Testis (tissue), 2 donors: ENCODE measurements at regions not wholly inside any gene's neighbourhood (a gene's known extent, or its start where the extent isn't known, plus 50 kb on each side); places are given as distances from the start of the nearest gene placed in this dataset.

Experiments
- DNase-seq: peaks from one replicate; pipeline ENCODE4 v3.0.0-alpha.2; 2019
- H3K27ac ChIP-seq, 2 donors: fragments of 200-600 bp; sonication (generic); one replicate each; pipeline ENCODE4 v1.5.1; 2019
- H3K27me3 ChIP-seq: fragments of 200-600 bp; sonication (generic); one replicate; pipeline ENCODE4 v1.5.1; 2019
- H3K36me3 ChIP-seq: fragments of 200-600 bp; sonication (generic); one replicate; pipeline ENCODE4 v1.5.1; 2017; ENCODE audit warnings: low read depth; ENCODE audit errors: missing control alignments
- H3K4me1 ChIP-seq: fragments of 200-600 bp; sonication (generic); one replicate; pipeline ENCODE4 v1.5.1; 2019
- H3K4me3 ChIP-seq, 2 donors: fragments of 200-600 bp; sonication (generic); one replicate each; pipeline ENCODE4 v1.5.1; 2017 to 2019
- H3K9me3 ChIP-seq: fragments of 200-600 bp; sonication (generic); one replicate; pipeline ENCODE4 v1.5.1; 2017
- POLR2A ChIP-seq: fragments of 450-650 bp; IDR thresholded peaks from one replicate; pipeline ENCODE4 v1.6.1; 2017; ENCODE audit warnings: antibody characterized with exemption, mild to moderate bottlenecking, moderate library complexity
- WGBS, 2 donors: methylation state at CpG; one replicate each; pipeline ENCODE4 v1.1.5; 2018; 5-methylcytosine and 5-hydroxymethylcytosine counted together
- intact Hi-C: fragments of 100-400 bp; cut with DNase I; formaldehyde crosslinking; loops from one replicate; pipeline ENCODE4 v1.15.1; 2023; ENCODE audit warnings: low total_unique reads
- TF ChIP-seq, protein P1 (sequence below), 3 experiments: fragments of 450-650 bp in 2 of 3; fragments of 200-600 bp in 1 of 3; sonication (generic) in 1 of 3; IDR thresholded peaks; one replicate each; pipeline ENCODE4 v1.5.1; 2016 to 2019; ENCODE audit warnings: antibody characterized with exemption in 3 of 3, mild to moderate bottlenecking in 2 of 3, moderate library complexity in 1 of 3

DNA sequence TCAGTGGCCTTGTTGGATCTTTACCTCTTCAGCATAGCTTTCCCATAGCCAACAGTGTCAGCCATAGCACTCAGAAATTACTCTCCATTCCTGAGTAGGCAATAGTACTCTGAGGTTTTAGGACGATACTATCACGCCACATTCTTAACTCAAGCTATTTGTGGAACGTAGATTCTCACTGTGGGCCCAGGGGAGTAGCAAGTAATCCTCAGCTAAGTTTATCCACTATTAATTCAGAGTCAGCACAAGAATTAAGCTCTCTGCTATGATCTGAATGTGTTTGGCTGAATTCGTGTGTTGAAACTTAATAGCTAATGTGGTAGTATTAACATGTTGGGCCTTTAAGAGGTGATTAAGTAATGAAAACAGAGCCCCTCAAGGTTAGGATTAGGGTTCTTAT lies 858.8 kb upstream of the NUDT12 start:
- Histone ChIP-seq H3K27me3 (no peaks in the 10 kb centered on the region), H3K4me1 (no peaks in the 10 kb centered on the region), H3K27ac (no peak overlapping the region), H3K36me3 (no peaks in the 10 kb centered on the region), H3K9me3 (no peaks in the 10 kb centered on the region), H3K4me3 (no peak overlapping the region)
- intact Hi-C loops: no loop called here
- TF ChIP-seq, protein P1, sequence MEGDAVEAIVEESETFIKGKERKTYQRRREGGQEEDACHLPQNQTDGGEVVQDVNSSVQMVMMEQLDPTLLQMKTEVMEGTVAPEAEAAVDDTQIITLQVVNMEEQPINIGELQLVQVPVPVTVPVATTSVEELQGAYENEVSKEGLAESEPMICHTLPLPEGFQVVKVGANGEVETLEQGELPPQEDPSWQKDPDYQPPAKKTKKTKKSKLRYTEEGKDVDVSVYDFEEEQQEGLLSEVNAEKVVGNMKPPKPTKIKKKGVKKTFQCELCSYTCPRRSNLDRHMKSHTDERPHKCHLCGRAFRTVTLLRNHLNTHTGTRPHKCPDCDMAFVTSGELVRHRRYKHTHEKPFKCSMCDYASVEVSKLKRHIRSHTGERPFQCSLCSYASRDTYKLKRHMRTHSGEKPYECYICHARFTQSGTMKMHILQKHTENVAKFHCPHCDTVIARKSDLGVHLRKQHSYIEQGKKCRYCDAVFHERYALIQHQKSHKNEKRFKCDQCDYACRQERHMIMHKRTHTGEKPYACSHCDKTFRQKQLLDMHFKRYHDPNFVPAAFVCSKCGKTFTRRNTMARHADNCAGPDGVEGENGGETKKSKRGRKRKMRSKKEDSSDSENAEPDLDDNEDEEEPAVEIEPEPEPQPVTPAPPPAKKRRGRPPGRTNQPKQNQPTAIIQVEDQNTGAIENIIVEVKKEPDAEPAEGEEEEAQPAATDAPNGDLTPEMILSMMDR (IDR thresholded peaks at IDR 0.05): no peak
- TF ChIP-seq POLR2A: no peak
- DNase-seq: no peak
- 78 to 88% methylated on average over 4 of the region's 4 CpGs for WGBS, 2 donors

DNA sequence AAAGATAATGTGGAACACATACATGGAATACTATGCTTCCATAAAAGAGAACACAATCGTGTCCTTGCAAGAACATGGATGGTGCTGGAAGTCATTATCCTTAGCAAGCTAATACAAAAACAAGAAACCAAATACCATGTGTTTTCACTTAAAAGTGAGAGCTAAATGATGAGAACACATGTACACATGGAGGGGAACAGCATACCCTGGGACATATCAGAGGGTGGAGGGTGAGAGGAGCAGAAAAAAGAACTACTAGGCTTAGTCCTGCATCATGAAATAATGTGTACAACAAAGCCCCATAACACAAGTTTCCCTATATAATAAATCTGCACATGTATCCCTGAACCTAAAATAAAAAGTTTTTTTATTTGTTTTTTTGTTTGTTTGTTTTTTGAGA lies 855.5 kb upstream of the NUDT12 start:
- no peak overlapping the region for H3K4me3 ChIP-seq
- no peaks in the 10 kb centered on the region for H3K36me3 ChIP-seq
- H3K4me1 ChIP-seq: no peaks in the 10 kb centered on the region
- 88 to 89% methylated on average over 1 of the region's 1 CpG for WGBS, 2 donors
- no peaks in the 10 kb centered on the region for H3K27me3 ChIP-seq
- DNase-seq: no peak
- no peaks in the 10 kb centered on the region for H3K9me3 ChIP-seq
- intact Hi-C loops: no loop called here
- TF ChIP-seq, protein P1 (IDR thresholded peaks at IDR 0.05): no peak
- TF ChIP-seq POLR2A: no peak
- H3K27ac ChIP-seq: no peak overlapping the region

DNA sequence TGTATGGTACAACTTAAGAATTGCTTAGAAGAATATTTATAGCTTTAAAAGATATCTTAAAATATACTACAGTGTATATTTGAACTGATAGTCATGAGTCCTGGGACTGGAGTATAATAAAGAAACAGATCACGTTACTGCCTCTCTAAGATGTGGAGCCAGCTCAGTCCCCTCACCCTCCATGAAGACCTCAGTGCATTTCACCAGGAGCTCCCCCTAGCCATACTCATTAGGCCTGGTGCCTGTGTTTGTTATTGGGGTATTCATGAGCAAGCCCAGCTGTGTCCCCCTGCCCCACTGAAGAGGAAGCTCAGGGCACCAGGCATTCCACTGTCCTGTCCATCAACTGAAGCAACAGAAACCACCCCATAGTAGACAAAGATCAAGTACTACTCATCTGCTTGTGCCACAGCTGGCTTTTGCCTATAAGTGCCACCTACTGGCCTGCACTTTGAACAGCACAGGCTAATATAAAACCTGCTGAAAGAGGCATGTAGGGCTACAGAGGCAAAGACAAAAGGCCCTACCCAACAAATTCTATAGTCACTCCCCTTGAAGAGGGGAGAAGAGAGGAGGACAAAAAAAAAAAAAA lies 850.2 kb upstream of the NUDT12 start:
- Histone ChIP-seq H3K4me3 (no peak overlapping the region), H3K9me3 (no peaks in the 10 kb centered on the region), H3K27ac (no peak overlapping the region), H3K36me3 (no peaks in the 10 kb centered on the region), H3K4me1 (no peaks in the 10 kb centered on the region), H3K27me3 (no peaks in the 10 kb centered on the region)
- 71 to 93% methylated on average over 1 of the region's 1 CpG for WGBS, 2 donors
- DNase-seq: no peak
- TF ChIP-seq POLR2A: no peak
- TF ChIP-seq, protein P1 (IDR thresholded peaks at IDR 0.05): no peak
- intact Hi-C loops: no loop called here

DNA sequence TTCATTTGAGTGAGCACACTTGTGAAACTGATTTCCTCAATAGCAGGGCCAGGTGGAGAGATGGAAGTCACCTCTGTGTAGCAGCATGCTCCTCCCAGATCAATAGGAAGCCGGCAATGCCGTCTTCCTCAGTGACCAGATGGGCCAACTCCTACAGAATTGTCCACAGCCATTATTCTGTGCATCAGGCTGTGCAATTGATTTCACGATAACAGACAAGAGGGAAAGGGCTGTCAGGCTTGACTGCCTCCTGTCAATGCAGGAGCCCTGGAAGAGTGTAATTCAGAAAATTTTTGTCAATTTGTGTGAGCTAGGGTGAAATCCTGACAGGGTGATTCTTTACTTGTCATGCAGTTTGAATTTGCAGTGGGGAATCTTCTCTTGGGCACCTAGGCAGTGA lies 838.4 kb upstream of the NUDT12 start:
- no peaks in the 10 kb centered on the region for H3K9me3 ChIP-seq
- H3K36me3 ChIP-seq: no peaks in the 10 kb centered on the region
- no peaks in the 10 kb centered on the region for H3K27me3 ChIP-seq
- intact Hi-C loops: no loop called here
- H3K4me3 ChIP-seq: no peak overlapping the region
- no peak for DNase-seq
- H3K27ac ChIP-seq: no peak overlapping the region
- H3K4me1 ChIP-seq: no peaks in the 10 kb centered on the region
- WGBS, 2 donors: 87 to 88% methylated on average over 3 of the region's 3 CpGs
- TF ChIP-seq POLR2A: no peak
- TF ChIP-seq, protein P1 (IDR thresholded peaks at IDR 0.05): no peak

DNA sequence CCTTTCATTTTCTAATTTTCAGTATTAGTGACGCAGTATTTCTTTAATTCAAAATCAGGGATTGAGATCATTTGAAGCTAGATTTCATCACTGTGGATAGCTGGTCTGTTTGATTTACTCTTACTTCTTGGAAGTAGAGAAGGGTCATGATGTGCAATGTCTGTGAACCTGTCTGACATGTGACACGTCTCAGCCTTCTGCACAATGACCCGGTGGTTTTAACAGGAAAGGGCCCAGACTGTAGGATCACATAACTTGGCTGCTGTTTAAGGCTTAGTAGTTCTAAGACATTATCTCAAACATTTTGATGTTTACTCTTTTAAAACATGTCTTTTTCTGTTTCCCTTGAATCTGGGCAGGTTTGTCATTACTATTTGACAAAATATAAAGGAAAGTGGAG lies 823.3 kb upstream of the NUDT12 start:
- intact Hi-C loops: no loop called here
- H3K4me1 ChIP-seq: no peaks in the 10 kb centered on the region

More for the DNA sequence above, 823.3 kb upstream of the NUDT12 start:
- DNase-seq: no peak
- 66 to 77% methylated on average over 3 of the region's 3 CpGs for WGBS, 2 donors
- H3K27me3 ChIP-seq: no peaks in the 10 kb centered on the region
- no peak overlapping the region for H3K4me3 ChIP-seq
- no peaks in the 10 kb centered on the region for H3K9me3 ChIP-seq
- TF ChIP-seq, protein P1 (IDR thresholded peaks at IDR 0.05): no peak
- no peak for TF ChIP-seq POLR2A
- H3K36me3 ChIP-seq: no peaks in the 10 kb centered on the region
- H3K27ac ChIP-seq: no peak overlapping the region
